GM13976 (cell line): ENCODE measurements at regions not wholly inside any gene's neighbourhood (a gene's known extent, or its start where the extent isn't known, plus 50 kb on each side); places are given as distances from the start of the nearest gene placed in this dataset.
"Not testable (repeated sequence)": the region's sequence is repeated elsewhere in the genome, so short reads cannot be mapped to it uniquely, and the experiment has no call there.

Experiments used
- DNase-seq: peaks from one replicate; pipeline ENCODE4 v3.0.0; 2012; ENCODE audit warnings: low spot score
- CTCF ChIP-seq: IDR thresholded peaks from 2 replicates; pipeline ENCODE4 v1.5.1; 2012; ENCODE audit warnings: borderline replicate concordance, mild to moderate bottlenecking; ENCODE audit not compliant: insufficient read depth; ENCODE audit errors: extremely low read depth, missing control alignments, control extremely low read depth
- in situ Hi-C: fragments of 300-500 bp; cut with MboI; formaldehyde crosslinking; loops from one replicate; pipeline ENCODE4 v1.12.0; 2022; ENCODE audit warnings: low sequenced_read_pairs, mixed read lengths, inconsistent platforms; ENCODE audit not compliant: unreplicated experiment

- TF ChIP-seq CTCF = no peak
- no peak for DNase-seq
- in situ Hi-C loops = no loop called here
Observed at GRCh38 chr5:57429513-57430120, 53.0 kb downstream of the ACTBL2 start.

GRCh38 chr5:57429021-57429420, 53.6 kb downstream of the ACTBL2 start:
- in situ Hi-C loops, DNase-seq: not testable (repeated sequence)

GRCh38 chr5:57422993-57423392, 59.6 kb downstream of the ACTBL2 start:
- no peak for DNase-seq
- in situ Hi-C loops = no loop called here
- TF ChIP-seq CTCF = no peak

- in situ Hi-C loops = no loop called here
- TF ChIP-seq CTCF = no peak
- DNase-seq = no peak
Observed at GRCh38 chr5:57422341-57422740, 60.3 kb downstream of the ACTBL2 start.

GRCh38 chr5:57420801-57421200, 61.8 kb downstream of the ACTBL2 start:
- DNase-seq = no peak
- in situ Hi-C loops = no loop called here
- no peak for TF ChIP-seq CTCF

- in situ Hi-C loops = no loop called here
- no peak for DNase-seq
- no peak for TF ChIP-seq CTCF
Observed at GRCh38 chr5:57417971-57418370, 64.6 kb downstream of the ACTBL2 start.

- TF ChIP-seq CTCF = no peak
- no peak for DNase-seq
- in situ Hi-C loops = no loop called here
Observed at GRCh38 chr5:57417320-57417719, 65.3 kb downstream of the ACTBL2 start.
